A549 (cell line): ENCODE measurements at regions not wholly inside any gene's neighbourhood (a gene's known extent, or its start where the extent isn't known, plus 50 kb on each side); places are given as distances from the start of the nearest gene placed in this dataset.

Experiments used
- CBX2 ChIP-seq: fragments of 200-600 bp; sonication (generic); IDR thresholded peaks from 2 replicates; pipeline ENCODE4 v1.6.1; 2016; ENCODE audit warnings: low read depth, mild to moderate bottlenecking, borderline replicate concordance
- CTCF ChIP-seq: fragments of >200 bp; sonication (Bioruptor Twin); formaldehyde crosslinking; IDR thresholded peaks from 3 replicates; pipeline ENCODE4 v1.5.1; 2016
- HMGXB4 ChIP-seq: fragments of 250-450 bp; sonication (Bioruptor Pico); IDR thresholded peaks from 2 replicates; pipeline ENCODE4 v1.5.0; 2021; ENCODE audit warnings: mild to moderate bottlenecking, moderate library complexity, borderline replicate concordance
- MAX ChIP-seq: IDR thresholded peaks from 2 replicates; pipeline ENCODE4 v1.6.1; 2012
- NR3C1 ChIP-seq: fragments of >200 bp; sonication (Bioruptor Twin); formaldehyde crosslinking; IDR thresholded peaks from 3 replicates; pipeline ENCODE4 v1.6.1; 2017
- POLR2A ChIP-seq: IDR thresholded peaks from 2 replicates; pipeline ENCODE4 v1.6.1; 2012; ENCODE audit warnings: mild to moderate bottlenecking, low read length
- POLR2AphosphoS2 ChIP-seq: conservative IDR thresholded peaks from 2 replicates; pipeline ENCODE4 v1.6.1; 2012; ENCODE audit warnings: low read length, improper control_type of control experiment, inconsistent platforms
- RCOR1 ChIP-seq: fragments of 150-350 bp; IDR thresholded peaks from 2 replicates; pipeline ENCODE4 v1.6.1; 2014; ENCODE audit warnings: antibody characterized with exemption, low read length, low read depth
- REST ChIP-seq: fragments of 200-600 bp; sonication (generic); IDR thresholded peaks from 2 replicates; pipeline ENCODE4 v1.6.1; 2016; ENCODE audit warnings: antibody characterized with exemption, mild to moderate bottlenecking, moderate library complexity
- RFX5 ChIP-seq: fragments of 450-650 bp; IDR thresholded peaks from 2 replicates; pipeline ENCODE4 v1.7.1; 2014; ENCODE audit warnings: antibody characterized with exemption, mild to moderate bottlenecking, moderate library complexity
- SREBF2 ChIP-seq: fragments of 450-650 bp; IDR thresholded peaks from 2 replicates; pipeline ENCODE4 v1.6.1; 2014; ENCODE audit warnings: mild to moderate bottlenecking, moderate library complexity

- TF ChIP-seq POLR2A (no peak), SREBF2 (no peak), MAX (no peak), CTCF (no peak), RFX5 (no peak), CBX2 (no peak), HMGXB4 (CRISPR knock-in tag) (no peak), RCOR1 (no peak), NR3C1 (no peak), REST (no peak), POLR2AphosphoS2 (no peak)
These were observed 98.7 kb upstream of the NFIA start for GRCh38 chr1:60983701-60984061.
